H1 (cell line): ENCODE measurements at regions not wholly inside any gene's neighbourhood (a gene's known extent, or its start where the extent isn't known, plus 50 kb on each side); places are given as distances from the start of the nearest gene placed in this dataset.

Experiments
- CTCF ChIA-PET: fragments of 300-600 bp; sonication (Branson Sonifier 250); formaldehyde crosslinking; loops from one replicate; lab custom pipeline; 2021; ENCODE audit not compliant: partially characterized antibody; lab: Charles Lee
- POLR2A ChIA-PET: fragments of 300-600 bp; sonication (Branson Sonifier 250); formaldehyde crosslinking; loops from one replicate; lab custom pipeline; 2021; ENCODE audit warnings: inconsistent platforms; ENCODE audit not compliant: partially characterized antibody; lab: Charles Lee
- DNase-seq, 2 experiments: peaks; one replicate each; pipeline versions ENCODE4 v3.0.0 to v3.0.0-alpha.2; 2010 to 2022; ENCODE audit warnings: low spot score in 2 of 2, low read depth in 1 of 2, mixed read lengths in 1 of 2
- FAIRE-seq: peaks from 2 replicates; lab custom pipeline; 2011; peaks lifted over from hg19 to GRCh38; lab: Jason Lieb, UNC
- H2AFZ ChIP-seq: 2 replicates; pipeline ENCODE4 v1.8.1; 2012; ENCODE audit warnings: low read length, inconsistent platforms
- H2AK5ac ChIP-seq: 2 replicates; pipeline ENCODE4 v1.6.1; 2013; ENCODE audit warnings: low read depth, low read length
- H2BK120ac ChIP-seq: replicated peaks from 2 replicates; pipeline ENCODE3; 2013; ENCODE audit warnings: low read depth, low read length, inconsistent platforms
- H2BK12ac ChIP-seq: 2 replicates; pipeline ENCODE4 v1.6.1; 2013; ENCODE audit warnings: low read depth, low read length
- H2BK15ac ChIP-seq: 2 replicates; pipeline ENCODE4 v1.6.1; 2013; ENCODE audit warnings: low read length
- H2BK20ac ChIP-seq: 2 replicates; pipeline ENCODE4 v1.6.1; 2013; ENCODE audit warnings: low read length
- H2BK5ac ChIP-seq: 2 replicates; pipeline ENCODE4 v1.6.1; 2013; ENCODE audit warnings: low read depth, low read length
- H3K14ac ChIP-seq: 2 replicates; pipeline ENCODE4 v1.6.1; 2013; ENCODE audit warnings: inconsistent platforms; ENCODE audit not compliant: insufficient read length
- H3K18ac ChIP-seq: 2 replicates; pipeline ENCODE4 v1.6.1; 2013; ENCODE audit warnings: low read length; ENCODE audit errors: extremely low read depth
- H3K23ac ChIP-seq: 2 replicates; pipeline ENCODE4 v1.6.1; 2013; ENCODE audit warnings: inconsistent platforms; ENCODE audit not compliant: insufficient read length
- H3K23me2 ChIP-seq: 2 replicates; pipeline ENCODE4 v1.6.1; 2013; ENCODE audit warnings: low read depth, low read length
- H3K27ac ChIP-seq: 2 replicates; pipeline ENCODE4 v1.6.1; 2011; ENCODE audit warnings: low read depth, low read length, inconsistent platforms
- H3K27me3 ChIP-seq, 4 experiments: replicated peaks in 1 of 4; 1 replicate in 1 of 4; 2 replicates in 3 of 4; pipeline versions ENCODE4 v1.6.1 to v1.8.1; 2011 to 2013; ENCODE audit warnings: low read length in 3 of 4, mild to moderate bottlenecking in 3 of 4, inconsistent platforms in 2 of 4, mixed read lengths in 2 of 4, moderate library complexity in 1 of 4; ENCODE audit not compliant: control insufficient read depth in 3 of 4, insufficient read depth in 3 of 4; ENCODE audit errors: extremely low read depth in 1 of 4
- H3K36me3 ChIP-seq, 4 experiments: 2 replicates each; pipeline versions ENCODE4 v1.6.1 to v1.8.1; 2011 to 2013; ENCODE audit warnings: mild to moderate bottlenecking in 4 of 4, low read length in 3 of 4, moderate library complexity in 2 of 4, control low read depth in 1 of 4, inconsistent platforms in 1 of 4; ENCODE audit not compliant: insufficient read depth in 4 of 4, control insufficient read depth in 2 of 4
- H3K4ac ChIP-seq: replicated peaks from 2 replicates; pipeline ENCODE3; 2013; ENCODE audit warnings: low read length, low read depth, mixed read lengths, inconsistent platforms; ENCODE audit not compliant: insufficient read length
- H3K4me1 ChIP-seq, 4 experiments: replicated peaks in 1 of 4; 1 replicate in 1 of 4; 2 replicates in 3 of 4; pipeline versions ENCODE4 v1.6.1 to v1.8.1; 2011 to 2013; ENCODE audit warnings: low read length in 3 of 4, inconsistent platforms in 2 of 4, mixed read lengths in 1 of 4; ENCODE audit not compliant: insufficient read depth in 4 of 4, control insufficient read depth in 3 of 4
- H3K4me2 ChIP-seq, 2 experiments: 2 replicates each; pipeline versions ENCODE4 v1.6.1 to v1.8.1; 2011 to 2013; ENCODE audit warnings: low read depth in 2 of 2, low read length in 2 of 2, control low read depth in 1 of 2, inconsistent platforms in 1 of 2, mild to moderate bottlenecking in 1 of 2; ENCODE audit not compliant: insufficient read depth in 1 of 2
- H3K4me3 ChIP-seq, 4 experiments: fragments of 200-600, 300-600 bp in 1 of 4; sonication (generic), shearing (Covaris generic), sonication (Bioruptor Twin) in 1 of 4; 2 replicates each; pipeline versions ENCODE4 v1.5.1 to v1.8.1; 2011 to 2016; ENCODE audit warnings: low read length in 4 of 4, low read depth in 3 of 4, control low read depth in 2 of 4, inconsistent platforms in 2 of 4, mild to moderate bottlenecking in 2 of 4, mixed read lengths in 1 of 4, moderate library complexity in 1 of 4; ENCODE audit not compliant: insufficient read depth in 2 of 4; ENCODE audit errors: extremely low read depth in 1 of 4
- H3K56ac ChIP-seq: replicated peaks from 2 replicates; pipeline ENCODE3; 2013; ENCODE audit warnings: low read depth, mild to moderate bottlenecking, mixed read lengths, low read length, inconsistent platforms; ENCODE audit not compliant: insufficient read length
- H3K79me1 ChIP-seq: 2 replicates; pipeline ENCODE4 v1.6.1; 2013; ENCODE audit warnings: low read depth, low read length, control low read depth
- H3K79me2 ChIP-seq, 2 experiments: 2 replicates each; pipeline versions ENCODE4 v1.6.1 to v1.8.1; 2012 to 2013; ENCODE audit warnings: low read length in 2 of 2, mild to moderate bottlenecking in 2 of 2, inconsistent platforms in 1 of 2; ENCODE audit not compliant: insufficient read depth in 2 of 2, control insufficient read depth in 1 of 2
- H3K9ac ChIP-seq, 4 experiments: replicated peaks in 1 of 4; 1 replicate in 1 of 4; 2 replicates in 3 of 4; pipeline versions ENCODE4 v1.6.1 to v1.8.1; 2011 to 2013; ENCODE audit warnings: low read depth in 3 of 4, low read length in 3 of 4, control low read depth in 2 of 4, mild to moderate bottlenecking in 2 of 4, moderate library complexity in 2 of 4, inconsistent platforms in 1 of 4; ENCODE audit errors: extremely low read depth in 1 of 4
- H3K9me3 ChIP-seq, 2 experiments: 2 replicates each; pipeline versions ENCODE4 v1.6.1 to v1.8.1; 2012 to 2013; ENCODE audit warnings: mild to moderate bottlenecking in 2 of 2, moderate library complexity in 2 of 2, control low read depth in 1 of 2, inconsistent platforms in 1 of 2, low read depth in 1 of 2, low read length in 1 of 2, mixed read lengths in 1 of 2; ENCODE audit not compliant: insufficient read depth in 2 of 2
- H4K20me1 ChIP-seq, 2 experiments: replicated peaks in 1 of 2; 2 replicates each; pipeline versions ENCODE3 to v1.8.1; 2011 to 2013; ENCODE audit warnings: inconsistent platforms in 2 of 2, low read length in 2 of 2, mild to moderate bottlenecking in 1 of 2; ENCODE audit not compliant: insufficient read depth in 2 of 2, control insufficient read depth in 1 of 2
- H4K5ac ChIP-seq: 2 replicates; pipeline ENCODE4 v1.6.1; 2013; ENCODE audit warnings: low read length, low read depth, mixed read lengths, inconsistent platforms; ENCODE audit not compliant: insufficient read length
- H4K8ac ChIP-seq: 2 replicates; pipeline ENCODE4 v1.8.0; 2013; ENCODE audit warnings: mild to moderate bottlenecking, moderate library complexity, low read length, inconsistent platforms; ENCODE audit not compliant: insufficient read depth; ENCODE audit errors: extremely low read depth
- H4K91ac ChIP-seq: replicated peaks from 2 replicates; pipeline ENCODE3; 2013; ENCODE audit warnings: low read length, mixed read lengths, inconsistent platforms; ENCODE audit not compliant: insufficient read length
- CBX8 ChIP-seq: fragments of 300-800, 300-1000 bp; sonication (generic); IDR thresholded peaks from 2 replicates; pipeline ENCODE4 v1.7.1; 2016; ENCODE audit warnings: low read depth, low read length, borderline replicate concordance
- CHD2 ChIP-seq: IDR thresholded peaks from 2 replicates; pipeline ENCODE4 v1.6.1; 2012; ENCODE audit warnings: low read length, improper control_type of control experiment
- EGR1 ChIP-seq: IDR thresholded peaks from 2 replicates; pipeline ENCODE4 v1.6.1; 2011; ENCODE audit warnings: low read depth, low read length, borderline replicate concordance
- EZH2 ChIP-seq: fragments of 200-600 bp; sonication (generic); IDR thresholded peaks from 2 replicates; pipeline ENCODE4 v1.7.1; 2012; ENCODE audit warnings: low read depth, mild to moderate bottlenecking, moderate library complexity, low read length, inconsistent platforms; ENCODE audit not compliant: severe bottlenecking
- JUN ChIP-seq: IDR thresholded peaks from 2 replicates; pipeline ENCODE4 v1.6.1; 2011; ENCODE audit warnings: low read depth, mild to moderate bottlenecking, improper control_type of control experiment, low read length
- JUND ChIP-seq: IDR thresholded peaks from 2 replicates; pipeline ENCODE4 v1.6.1; 2011; ENCODE audit warnings: mild to moderate bottlenecking, improper control_type of control experiment, low read length
- KDM4A ChIP-seq: IDR thresholded peaks from one replicate; pipeline ENCODE4 v1.7.1; 2012; ENCODE audit warnings: low read depth, mild to moderate bottlenecking, moderate library complexity, low read length, inconsistent platforms; ENCODE audit not compliant: severe bottlenecking
- KDM5A ChIP-seq: fragments of 200-600 bp; IDR thresholded peaks from 2 replicates; pipeline ENCODE4 v1.7.1; 2012; ENCODE audit warnings: mild to moderate bottlenecking, low read length, inconsistent platforms, mixed read lengths
- NRF1 ChIP-seq: IDR thresholded peaks from 2 replicates; pipeline ENCODE4 v1.6.1; 2011; ENCODE audit warnings: mild to moderate bottlenecking, low read depth, low read length, improper control_type of control experiment
- RAD21 ChIP-seq, 2 experiments: IDR thresholded peaks in 1 of 2; conservative IDR thresholded peaks in 1 of 2; 2 replicates each; pipeline ENCODE4 v1.6.1; 2011; ENCODE audit warnings: low read depth in 2 of 2, low read length in 2 of 2, improper control_type of control experiment in 1 of 2, inconsistent platforms in 1 of 2, mild to moderate bottlenecking in 1 of 2, moderate library complexity in 1 of 2
- SIRT6 ChIP-seq: IDR thresholded peaks from one replicate; pipeline ENCODE4 v1.7.1; 2012; ENCODE audit warnings: low read length, inconsistent platforms
- SP2 ChIP-seq: IDR thresholded peaks from 2 replicates; pipeline ENCODE4 v1.6.1; 2012; ENCODE audit warnings: mild to moderate bottlenecking, low read length, inconsistent platforms
- TAF7 ChIP-seq: optimal IDR thresholded peaks from 2 replicates; pipeline ENCODE3; 2011; ENCODE audit warnings: low read depth, mild to moderate bottlenecking, inconsistent platforms, low read length, moderate library complexity, borderline replicate concordance
- TBP ChIP-seq: IDR thresholded peaks from 2 replicates; pipeline ENCODE4 v1.6.1; 2011; ENCODE audit warnings: low read depth, low read length, improper control_type of control experiment
- WGBS, 2 experiments: shearing (Covaris generic) in 1 of 2; methylation state at CpG; one replicate each; pipeline versions ENCODE4 v1.1.6 to v1.1.7; 2013 to 2015; ENCODE audit warnings: low lambda C conversion rate in 2 of 2, mixed read lengths in 2 of 2, inconsistent platforms in 1 of 2, low coverage in 1 of 2, missing lambda C conversion rate in 1 of 2; ENCODE audit not compliant: insufficient replicate concordance in 2 of 2, insufficient coverage in 1 of 2, insufficient read length in 1 of 2; ENCODE audit errors: extremely low coverage in 1 of 2, missing lambda C conversion rate in 1 of 2; 5-methylcytosine and 5-hydroxymethylcytosine counted together
- TF ChIP-seq, protein P1 (sequence below): IDR thresholded peaks from 2 replicates; pipeline ENCODE4 v1.6.1; 2012; ENCODE audit warnings: inconsistent platforms

DNA sequence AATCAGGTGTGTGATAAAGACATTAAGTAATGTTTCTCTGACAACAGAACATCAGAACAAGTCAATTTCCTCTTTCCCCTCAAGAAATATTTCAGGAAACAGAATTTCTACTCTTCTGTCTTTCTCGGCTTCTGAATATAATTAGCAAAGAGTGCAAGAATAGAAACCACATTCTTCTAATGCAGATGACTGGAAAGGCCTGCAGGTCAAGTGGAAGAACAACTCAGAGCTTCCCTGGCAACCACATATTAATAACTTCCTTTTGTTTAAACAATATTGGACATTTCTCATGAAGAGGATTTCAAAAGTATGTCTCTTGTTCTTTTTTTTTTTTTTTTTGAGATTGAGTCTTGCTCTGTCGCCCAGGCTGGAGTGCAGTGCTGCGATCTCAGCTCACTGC lies 225.5 kb downstream of the PARM1 start:
- Histone ChIP-seq H4K20me1 (no peaks in the 10 kb centered on the region), H3K4me2 (no peak overlapping the region), H3K18ac (no peak overlapping the region), H4K91ac (no peak overlapping the region), H3K27ac (no peak overlapping the region), H3K9me3 (0 out of 4 replicates have a peak, but pooled peaks cover 0 to 3% of the 10 kb centered on the region in 2 experiments), H3K79me2 (no peaks in the 10 kb centered on the region), H3K56ac (no peak overlapping the region), H2BK5ac (no peak overlapping the region), H4K5ac (no peak overlapping the region), H3K4ac (no peak overlapping the region), H2BK12ac (no peak overlapping the region), H2BK15ac (no peak overlapping the region), H3K36me3 (no peaks in the 10 kb centered on the region), H3K4me3 (no peak overlapping the region), H3K79me1 (no peaks in the 10 kb centered on the region), H3K4me1 (no peaks in the 10 kb centered on the region), H2BK120ac (no peak overlapping the region), H2BK20ac (no peak overlapping the region), H3K23ac (no peak overlapping the region), H4K8ac (no peak overlapping the region), H2AFZ (no peak overlapping the region), H3K27me3 (no peaks in the 10 kb centered on the region), H3K9ac (no peak overlapping the region), H3K14ac (no peak overlapping the region), H3K23me2 (no peaks in the 10 kb centered on the region), H2AK5ac (no peak overlapping the region)
- POLR2A ChIA-PET = no interaction called here
- FAIRE-seq (no peak), DNase-seq (no peak)
- WGBS, 2 experiments = 88% methylated on average over 1 of the region's 3 CpGs; no CpG with 5 or more reads in 1 of the 2 experiments
- CTCF ChIA-PET = interaction anchor here (0.6 to 1.1 kb wide), 2 partner anchors 9 to 21 kb away, joined by 3 to 4 read pairs; no protein-coding TSS in a partner anchor
- TF ChIP-seq, protein P1, sequence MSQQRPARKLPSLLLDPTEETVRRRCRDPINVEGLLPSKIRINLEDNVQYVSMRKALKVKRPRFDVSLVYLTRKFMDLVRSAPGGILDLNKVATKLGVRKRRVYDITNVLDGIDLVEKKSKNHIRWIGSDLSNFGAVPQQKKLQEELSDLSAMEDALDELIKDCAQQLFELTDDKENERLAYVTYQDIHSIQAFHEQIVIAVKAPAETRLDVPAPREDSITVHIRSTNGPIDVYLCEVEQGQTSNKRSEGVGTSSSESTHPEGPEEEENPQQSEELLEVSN = no peak
- TF ChIP-seq NRF1 (no peak), SIRT6 (no peak), CHD2 (no peak), CBX8 (no peak), EZH2 (no peak), RAD21 (IDR thresholded peaks at IDR 0.05 in 1 of 2, conservative IDR thresholded peaks at IDR 0.05 in 1 of 2; ENCODE audit: low read depth in 2 of 2, low read length in 2 of 2) (no peak), JUND (no peak), TBP (no peak), EGR1 (no peak), SP2 (no peak), JUN (no peak), KDM5A (no peak), TAF7 (no peak), KDM4A (no peak)
